RWPE2 (cell line): ENCODE measurements at regions not wholly inside any gene's neighbourhood (a gene's known extent, or its start where the extent isn't known, plus 50 kb on each side); places are given as distances from the start of the nearest gene placed in this dataset.

ENCODE experiments used
- ATAC-seq: fragments of 200-7000 bp; cut with Tn5 transposase; 3 replicates; pipeline ENCODE4 v1.9.1; 2021; ENCODE audit warnings: low read depth
- DNase-seq: peaks from one replicate; pipeline ENCODE4 v3.0.0-alpha.2; 2020; ENCODE audit warnings: low spot score
- H3K27ac ChIP-seq: fragments of 450-650 bp; 2 replicates; pipeline ENCODE4 v1.5.1; 2017; ENCODE audit warnings: mild to moderate bottlenecking; ENCODE audit not compliant: poor library complexity, severe bottlenecking
- H3K27me3 ChIP-seq: fragments of 250-450 bp; sonication (Bioruptor Pico); 2 replicates; pipeline ENCODE4 v1.5.1; 2021; ENCODE audit warnings: mild to moderate bottlenecking, moderate library complexity; ENCODE audit not compliant: insufficient read depth, poor library complexity, severe bottlenecking
- H3K36me3 ChIP-seq: fragments of 250-450 bp; sonication (Bioruptor Pico); 2 replicates; pipeline ENCODE4 v1.5.1; 2020; ENCODE audit warnings: low read depth, mild to moderate bottlenecking, moderate library complexity
- H3K4me1 ChIP-seq: fragments of 250-450 bp; sonication (Bioruptor Pico); 2 replicates; pipeline ENCODE4 v1.5.1; 2021; ENCODE audit warnings: mild to moderate bottlenecking, moderate library complexity; ENCODE audit not compliant: insufficient read depth, poor library complexity, severe bottlenecking
- H3K4me3 ChIP-seq: fragments of 250-450 bp; sonication (Bioruptor Pico); 2 replicates; pipeline ENCODE4 v1.5.1; 2021; ENCODE audit warnings: mild to moderate bottlenecking, moderate library complexity; ENCODE audit not compliant: severe bottlenecking
- H3K9me3 ChIP-seq: fragments of 250-450 bp; sonication (Bioruptor Pico); 2 replicates; pipeline ENCODE4 v1.5.1; 2021; ENCODE audit warnings: mild to moderate bottlenecking, moderate library complexity; ENCODE audit not compliant: severe bottlenecking
- CTCF ChIP-seq: fragments of 450-650 bp; IDR thresholded peaks from one replicate; pipeline ENCODE4 v1.5.1; 2017; ENCODE audit warnings: mild to moderate bottlenecking, moderate library complexity; ENCODE audit not compliant: poor library complexity, severe bottlenecking

GRCh38 chr6:112786801-112787200, 439.7 kb downstream of the RFPL4B start:
- ATAC-seq (no peak), DNase-seq (no peak)
- no peaks in the 10 kb centered on the region for H3K27me3 ChIP-seq
- H3K27ac ChIP-seq, result no peak overlapping the region
- TF ChIP-seq CTCF, result no peak
- no peaks in the 10 kb centered on the region for H3K36me3 ChIP-seq
- no peak overlapping the region for H3K4me3 ChIP-seq
- H3K9me3 ChIP-seq, result no peaks in the 10 kb centered on the region
- H3K4me1 ChIP-seq, result no peaks in the 10 kb centered on the region

- H3K4me1 ChIP-seq, result no peaks in the 10 kb centered on the region
- H3K27me3 ChIP-seq, result no peaks in the 10 kb centered on the region
- H3K36me3 ChIP-seq, result no peaks in the 10 kb centered on the region
- no peak for ATAC-seq
- no peak overlapping the region for H3K4me3 ChIP-seq
- no peak for TF ChIP-seq CTCF
- H3K27ac ChIP-seq, result no peak overlapping the region
- no peak for DNase-seq
- no peaks in the 10 kb centered on the region for H3K9me3 ChIP-seq
Observed at GRCh38 chr6:112787371-112787770, 440.2 kb downstream of the RFPL4B start.

GRCh38 chr6:112795316-112795715, 448.2 kb downstream of the RFPL4B start:
- no peak for ATAC-seq

GRCh38 chr6:112796712-112797111, 449.6 kb downstream of the RFPL4B start:
- no peak for ATAC-seq
- TF ChIP-seq CTCF, result no peak

More at GRCh38 chr6:112795316-112795715, 448.2 kb downstream of the RFPL4B start:
- H3K36me3 ChIP-seq, result no peaks in the 10 kb centered on the region
- no peak overlapping the region for H3K4me3 ChIP-seq
- H3K9me3 ChIP-seq, result no peaks in the 10 kb centered on the region
- no peak overlapping the region for H3K27ac ChIP-seq
- H3K27me3 ChIP-seq, result no peaks in the 10 kb centered on the region
- H3K4me1 ChIP-seq, result no peaks in the 10 kb centered on the region
- DNase-seq, result no peak
- TF ChIP-seq CTCF, result no peak

GRCh38 chr6:112799889-112800288, 452.8 kb downstream of the RFPL4B start:
- no peaks in the 10 kb centered on the region for H3K27me3 ChIP-seq
- peaks cover 8% of the 10 kb centered on the region for H3K4me1 ChIP-seq
- H3K4me3 ChIP-seq, result no peak overlapping the region
- TF ChIP-seq CTCF, result no peak
- ATAC-seq (no peak), DNase-seq (no peak)
- H3K36me3 ChIP-seq, result no peaks in the 10 kb centered on the region
- no peaks in the 10 kb centered on the region for H3K9me3 ChIP-seq
- H3K27ac ChIP-seq, result no peak overlapping the region

More at GRCh38 chr6:112796712-112797111, 449.6 kb downstream of the RFPL4B start:
- no peak overlapping the region for H3K27ac ChIP-seq
- H3K27me3 ChIP-seq, result no peaks in the 10 kb centered on the region
- H3K9me3 ChIP-seq, result no peaks in the 10 kb centered on the region
- no peaks in the 10 kb centered on the region for H3K36me3 ChIP-seq
- DNase-seq, result no peak
- peaks cover 1% of the 10 kb centered on the region for H3K4me1 ChIP-seq
- H3K4me3 ChIP-seq, result no peak overlapping the region
